ENCODE measurements at regions not wholly inside any gene's neighbourhood (a gene's known extent, or its start where the extent isn't known, plus 50 kb on each side); places are given as distances from the start of the nearest gene placed in this dataset.

DNA sequence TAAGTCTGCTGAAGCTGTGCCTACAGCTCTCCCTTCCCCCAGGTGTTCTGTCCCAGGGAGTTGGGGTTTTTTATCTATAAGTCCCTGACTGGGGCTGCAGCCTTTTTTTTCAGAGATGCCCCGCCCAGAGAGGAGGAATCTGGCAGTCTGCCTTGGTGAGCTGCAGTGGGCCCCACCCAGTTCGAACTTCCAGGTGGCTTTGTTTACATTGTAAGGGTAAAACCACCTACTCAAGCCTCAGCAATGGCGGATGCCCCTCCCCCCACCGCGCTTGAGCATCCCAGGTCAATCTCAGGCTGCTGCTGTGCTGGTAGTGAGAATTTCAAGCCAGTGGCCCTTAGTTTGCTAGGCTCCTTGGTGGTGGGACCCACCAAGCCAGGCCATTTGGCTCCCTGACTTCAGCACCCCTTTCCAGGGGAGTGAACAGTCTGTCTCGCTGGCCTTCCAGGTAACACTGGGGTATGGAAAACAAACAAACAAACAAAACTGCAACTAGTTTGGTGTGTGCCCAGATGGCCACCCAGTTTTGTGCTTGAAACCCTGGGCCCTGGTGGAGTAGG, 189.4 kb downstream of the MFSD1 start:
- TF ChIP-seq, protein P1, sequence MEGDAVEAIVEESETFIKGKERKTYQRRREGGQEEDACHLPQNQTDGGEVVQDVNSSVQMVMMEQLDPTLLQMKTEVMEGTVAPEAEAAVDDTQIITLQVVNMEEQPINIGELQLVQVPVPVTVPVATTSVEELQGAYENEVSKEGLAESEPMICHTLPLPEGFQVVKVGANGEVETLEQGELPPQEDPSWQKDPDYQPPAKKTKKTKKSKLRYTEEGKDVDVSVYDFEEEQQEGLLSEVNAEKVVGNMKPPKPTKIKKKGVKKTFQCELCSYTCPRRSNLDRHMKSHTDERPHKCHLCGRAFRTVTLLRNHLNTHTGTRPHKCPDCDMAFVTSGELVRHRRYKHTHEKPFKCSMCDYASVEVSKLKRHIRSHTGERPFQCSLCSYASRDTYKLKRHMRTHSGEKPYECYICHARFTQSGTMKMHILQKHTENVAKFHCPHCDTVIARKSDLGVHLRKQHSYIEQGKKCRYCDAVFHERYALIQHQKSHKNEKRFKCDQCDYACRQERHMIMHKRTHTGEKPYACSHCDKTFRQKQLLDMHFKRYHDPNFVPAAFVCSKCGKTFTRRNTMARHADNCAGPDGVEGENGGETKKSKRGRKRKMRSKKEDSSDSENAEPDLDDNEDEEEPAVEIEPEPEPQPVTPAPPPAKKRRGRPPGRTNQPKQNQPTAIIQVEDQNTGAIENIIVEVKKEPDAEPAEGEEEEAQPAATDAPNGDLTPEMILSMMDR (IDR thresholded peaks at IDR 0.05; ENCODE audit: insufficient read depth, low read length, poor library complexity, severe bottlenecking), result no peak
- TF ChIP-seq EZH2phosphoT487 (conservative IDR thresholded peaks at IDR 0.05; ENCODE audit: low read length), result no peak

All from SU-DHL-6 (cell line).